ENCODE measurements at regions not wholly inside any gene's neighbourhood (a gene's known extent, or its start where the extent isn't known, plus 50 kb on each side); places are given as distances from the start of the nearest gene placed in this dataset.

DNA sequence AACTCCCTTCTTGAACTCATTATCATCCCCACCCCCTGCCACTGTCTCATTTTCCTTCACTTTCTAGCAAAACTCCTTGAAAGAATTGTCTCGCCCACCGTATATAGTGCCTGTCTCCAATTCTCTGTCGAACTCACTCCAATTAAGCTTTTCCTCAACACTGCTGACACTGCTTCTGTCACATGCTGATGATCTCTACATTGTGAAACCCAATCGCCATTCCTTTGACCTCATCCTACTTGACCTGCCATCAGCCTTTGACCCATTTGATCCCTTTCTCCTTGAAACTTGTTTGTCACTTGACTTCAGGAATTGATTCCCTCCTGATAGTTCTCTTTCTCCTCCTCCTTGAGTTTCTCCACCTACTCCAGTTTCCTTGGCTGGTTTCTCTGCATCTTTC is 54.8 kb downstream of the CCDC71L start:
- in situ Hi-C loops (cut with HindIII; ENCODE audit: low sequenced_read_pairs): no loop called here

DNA sequence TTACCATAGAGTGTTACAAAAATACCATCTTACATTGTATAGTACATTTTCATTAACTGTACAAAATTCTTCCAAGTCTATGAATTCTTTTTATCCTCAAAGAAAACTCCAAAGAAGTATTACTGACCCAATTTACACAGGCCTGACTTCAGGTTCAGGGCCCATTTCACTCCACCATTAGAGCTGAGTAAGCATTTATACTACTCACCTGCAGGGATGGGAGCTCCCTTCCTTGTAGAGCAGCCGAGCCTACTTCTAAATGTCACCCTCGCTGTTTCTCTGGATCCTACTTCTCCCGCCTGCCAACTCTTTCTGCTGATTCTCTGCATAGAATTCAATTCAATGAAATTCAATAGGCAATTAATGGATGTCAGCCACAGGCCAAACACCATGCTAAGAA is 56.0 kb downstream of the CCDC71L start:
- in situ Hi-C loops (cut with HindIII; ENCODE audit: low sequenced_read_pairs): no loop called here

DNA sequence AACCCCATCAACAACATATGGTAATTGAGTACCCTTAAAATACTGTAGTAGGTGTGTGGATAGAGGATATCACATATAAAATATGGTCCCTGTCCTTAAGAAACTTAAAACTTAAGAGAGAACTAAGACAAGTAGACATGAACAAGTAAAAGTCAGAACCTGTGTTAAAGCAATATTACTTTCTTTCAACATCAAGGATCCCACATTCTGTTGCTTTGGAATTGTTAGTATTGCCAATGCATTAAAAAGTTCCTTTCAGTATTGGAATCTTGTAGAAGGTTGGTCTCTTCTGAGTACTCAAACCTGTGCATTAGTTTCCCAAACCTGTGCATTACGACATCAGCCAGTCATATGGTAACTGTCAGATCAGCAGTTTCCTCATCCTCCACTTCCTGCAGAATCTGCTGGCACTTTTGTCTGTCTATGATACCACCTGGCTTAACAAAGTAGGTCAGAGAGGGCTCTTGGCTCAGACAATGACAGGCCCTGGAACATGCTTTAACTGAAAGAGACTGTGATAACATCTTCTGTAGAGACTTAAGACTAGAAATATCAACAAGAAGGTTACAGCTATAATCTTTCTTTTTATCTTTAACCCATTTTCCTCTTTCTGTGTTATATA is 56.5 kb downstream of the CCDC71L start:
- in situ Hi-C loops (cut with HindIII; ENCODE audit: low sequenced_read_pairs): no loop called here

DNA sequence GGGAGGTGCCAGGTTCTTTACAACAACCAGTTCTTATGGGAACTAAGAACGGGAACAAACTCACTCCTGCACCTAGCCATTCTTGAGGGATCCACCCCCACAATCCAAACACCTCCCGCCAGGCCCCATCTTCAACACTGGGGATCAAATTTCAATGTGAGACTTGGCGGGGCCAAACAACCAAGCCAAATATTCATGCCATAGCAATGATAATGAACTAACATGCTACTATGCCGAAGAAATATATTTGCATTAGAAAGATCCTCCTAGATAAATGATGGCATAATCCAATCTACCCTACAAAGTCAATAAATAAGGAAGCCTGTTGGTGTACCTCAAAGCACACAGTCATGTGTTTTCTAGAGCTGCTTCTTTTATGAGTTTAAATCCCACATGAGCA is 57.6 kb downstream of the CCDC71L start:
- in situ Hi-C loops (cut with HindIII; ENCODE audit: low sequenced_read_pairs): no loop called here

DNA sequence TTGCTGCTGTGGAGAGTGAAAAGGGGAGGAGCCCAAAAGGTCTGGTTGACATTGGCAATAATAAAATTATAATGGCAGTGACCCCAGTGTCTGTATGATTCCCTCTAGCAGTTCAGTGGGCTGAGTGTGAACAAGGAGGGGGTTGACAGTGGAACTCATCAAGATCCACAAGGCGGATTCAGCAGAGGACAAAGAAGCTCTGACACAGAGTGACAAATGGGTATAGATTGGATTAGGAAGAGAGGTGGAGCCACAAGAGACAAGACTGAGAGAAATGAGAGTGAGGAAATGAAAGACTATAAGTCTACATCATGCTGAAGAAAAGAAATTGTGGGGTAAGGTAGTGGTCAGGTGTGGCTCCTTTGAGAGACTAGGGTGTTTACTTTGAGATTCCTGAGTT is 58.9 kb downstream of the CCDC71L start:
- in situ Hi-C loops (cut with HindIII; ENCODE audit: low sequenced_read_pairs): no loop called here

DNA sequence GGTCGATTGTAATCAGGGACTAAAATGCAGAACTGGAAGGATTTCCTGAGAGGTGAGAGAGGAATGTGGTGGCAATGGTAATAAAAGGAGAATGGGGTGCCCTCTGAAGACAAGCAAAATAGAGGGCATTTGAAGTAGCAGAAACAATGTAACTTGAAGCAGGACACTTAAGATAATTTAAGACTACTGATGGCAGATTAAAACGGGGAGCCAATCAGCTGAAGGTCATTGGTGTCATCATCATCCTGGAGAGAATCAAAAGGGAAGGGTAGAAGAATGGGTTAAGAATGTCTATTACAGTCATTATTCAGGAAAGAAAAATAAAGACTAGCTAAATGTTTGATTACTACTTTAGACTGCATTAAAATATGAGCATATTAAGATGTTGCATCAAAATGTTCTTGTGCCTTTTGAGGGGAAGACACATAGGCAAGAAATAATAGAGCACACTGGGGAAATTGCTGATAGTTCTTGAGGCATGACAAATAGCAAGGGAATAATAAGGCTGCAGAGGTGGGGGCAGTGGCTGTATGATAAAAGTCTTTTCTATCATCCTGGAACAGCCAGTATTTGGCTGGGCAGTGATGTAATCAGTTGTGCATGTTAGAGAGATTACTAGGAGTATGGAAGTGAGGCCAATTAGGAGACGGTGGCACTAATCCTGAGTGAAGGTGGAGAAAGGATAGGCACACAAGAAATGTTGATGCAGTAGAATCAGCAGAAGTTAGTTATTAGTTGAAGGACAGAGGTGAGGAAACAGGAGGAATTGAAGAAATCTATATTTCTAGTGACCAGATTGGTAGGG is 60.2 kb downstream of the CCDC71L start:
- in situ Hi-C loops (cut with HindIII; ENCODE audit: low sequenced_read_pairs): no loop called here

DNA sequence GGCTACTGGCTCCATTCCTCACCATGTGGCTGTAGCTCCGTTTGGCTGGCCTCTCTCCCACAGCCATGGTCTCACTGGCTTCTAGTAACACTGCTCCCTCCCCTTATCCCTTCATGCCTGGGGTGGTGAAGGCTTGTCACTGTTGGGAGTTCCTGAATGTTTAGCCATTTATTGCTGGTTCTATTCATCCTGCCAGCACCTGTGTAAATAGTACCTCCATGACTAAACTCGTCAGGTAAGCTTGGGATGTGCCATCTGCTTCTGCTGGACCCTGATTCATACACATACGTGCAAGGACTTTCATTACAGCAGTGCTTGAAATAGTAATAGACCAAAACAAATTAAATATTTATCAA is 61.6 kb downstream of the CCDC71L start:
- in situ Hi-C loops (cut with HindIII; ENCODE audit: low sequenced_read_pairs): no loop called here

DNA sequence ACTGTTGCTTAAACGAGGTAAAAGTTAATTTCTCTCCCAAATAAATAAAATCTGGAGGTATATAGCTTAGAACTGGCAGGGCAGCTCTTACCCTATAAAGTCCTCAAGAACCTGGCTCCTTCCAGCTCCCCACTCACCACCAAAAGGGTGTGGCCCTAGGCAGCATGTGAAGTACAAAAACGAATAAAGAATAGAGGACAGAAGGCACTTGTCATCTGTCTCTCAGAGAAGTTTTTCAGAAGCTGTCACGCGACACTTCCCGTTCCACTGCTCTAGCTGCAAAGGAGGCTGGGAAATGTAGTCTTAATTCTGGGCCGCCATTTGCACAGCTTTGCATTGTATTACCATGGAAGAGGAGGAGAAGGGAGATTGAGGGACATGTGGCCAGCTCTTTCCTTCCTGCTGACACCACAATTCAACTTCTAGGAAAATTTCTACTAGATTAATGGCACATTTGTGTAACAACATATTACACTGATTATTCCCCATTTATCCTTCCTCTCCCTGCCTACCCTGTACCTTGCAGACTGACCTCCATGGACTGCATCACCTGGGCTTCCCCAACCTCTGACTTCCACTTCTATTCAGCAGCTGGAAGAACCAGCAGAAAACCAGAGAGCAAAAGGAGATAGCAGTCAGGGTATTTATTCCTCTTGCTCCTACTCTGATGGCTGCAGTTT is 62.2 kb downstream of the CCDC71L start:
- in situ Hi-C loops (cut with HindIII; ENCODE audit: low sequenced_read_pairs): no loop called here

DNA sequence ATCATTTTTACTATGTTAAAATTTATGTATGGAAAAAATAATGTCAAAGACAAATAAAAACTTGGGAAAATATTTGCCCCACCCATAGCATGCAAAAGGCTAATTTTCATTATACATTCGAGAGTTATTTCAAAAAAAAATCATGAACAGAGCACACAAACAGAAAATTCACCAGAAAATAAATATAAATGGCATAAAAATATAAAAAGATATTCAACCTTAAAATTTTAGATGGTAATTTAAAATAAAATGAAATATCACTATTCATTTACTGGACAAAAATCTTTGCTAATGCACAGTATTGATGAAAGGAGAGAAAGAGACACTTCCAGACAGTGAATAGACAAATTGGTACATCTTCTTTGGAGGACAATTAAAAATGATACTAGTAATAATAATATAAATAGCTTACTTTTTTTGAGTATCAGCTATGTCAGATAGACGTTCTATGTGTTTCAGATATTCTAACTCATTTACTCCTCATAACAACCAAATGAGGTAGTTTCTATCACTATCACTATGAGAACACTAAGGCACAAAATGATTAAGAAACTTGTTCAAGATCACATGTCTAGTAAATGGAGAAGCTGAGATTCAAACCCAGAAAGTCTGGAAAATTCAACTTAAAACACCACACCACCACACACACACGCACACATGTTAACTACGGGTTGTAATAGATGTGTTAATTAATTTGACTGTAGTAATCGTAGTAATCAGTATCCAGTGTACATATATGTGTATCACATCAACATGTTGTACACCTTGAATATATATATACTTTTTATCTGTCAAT is 63.0 kb downstream of the CCDC71L start:
- in situ Hi-C loops (cut with HindIII; ENCODE audit: low sequenced_read_pairs): no loop called here

DNA sequence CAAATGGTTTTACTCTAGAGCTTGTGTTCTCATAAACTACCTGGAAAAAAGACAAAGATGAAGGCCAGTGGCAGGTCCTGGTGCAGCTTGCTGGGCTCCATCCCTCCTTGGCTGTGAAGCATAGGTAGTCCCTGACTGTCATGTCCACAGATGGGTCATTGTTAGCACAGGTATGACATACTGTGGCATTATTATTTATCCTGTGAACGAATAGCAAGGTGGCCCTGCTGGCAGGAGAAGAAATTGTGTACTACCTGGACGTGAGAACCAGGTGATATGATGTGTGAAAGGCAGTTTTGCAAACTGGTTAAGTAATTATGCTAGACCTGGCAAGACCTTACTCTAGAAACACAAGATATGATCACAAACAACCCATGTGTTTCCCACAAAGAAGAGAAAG is 63.9 kb downstream of the CCDC71L start:
- in situ Hi-C loops (cut with HindIII; ENCODE audit: low sequenced_read_pairs): no loop called here

DNA sequence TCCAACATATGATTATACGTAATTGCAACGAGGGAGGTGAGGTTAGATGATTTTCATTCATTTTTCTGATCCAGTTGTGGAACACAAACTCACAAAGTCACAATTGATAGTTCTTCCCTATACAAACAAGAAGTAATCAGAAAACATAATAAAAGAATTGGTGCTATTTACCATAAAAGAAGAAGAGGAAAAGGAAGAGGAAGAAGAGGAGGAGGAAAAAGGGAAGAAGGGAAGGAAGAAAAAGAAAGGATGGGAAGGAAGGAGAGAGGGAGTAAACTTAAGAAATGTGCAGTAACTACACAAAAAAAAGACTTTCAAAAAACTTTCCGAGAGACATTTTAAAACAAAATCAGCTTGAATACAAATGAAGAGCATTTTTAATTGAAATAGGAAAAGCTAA is 65.0 kb downstream of the CCDC71L start:
- in situ Hi-C loops (cut with HindIII; ENCODE audit: low sequenced_read_pairs): no loop called here

DNA sequence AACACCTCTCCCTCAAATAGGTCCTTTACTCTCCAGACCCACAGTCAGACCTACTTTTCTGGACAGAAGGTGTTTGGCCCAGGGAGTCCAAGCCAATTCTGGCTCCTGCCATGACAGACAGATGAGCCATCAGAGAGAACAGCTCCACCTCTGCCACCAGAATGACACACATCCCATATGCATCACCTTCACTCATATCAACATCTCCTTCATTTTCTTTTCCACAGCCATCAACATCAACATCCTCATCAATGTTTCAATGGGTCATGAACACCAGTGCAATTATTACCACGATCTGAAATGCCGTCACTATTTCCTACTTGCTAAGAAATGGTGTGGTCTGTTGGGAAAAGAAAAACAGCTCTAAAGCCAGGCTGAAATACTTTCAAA is 67.9 kb downstream of the CCDC71L start:
- in situ Hi-C loops (cut with HindIII; ENCODE audit: low sequenced_read_pairs): no loop called here

DNA sequence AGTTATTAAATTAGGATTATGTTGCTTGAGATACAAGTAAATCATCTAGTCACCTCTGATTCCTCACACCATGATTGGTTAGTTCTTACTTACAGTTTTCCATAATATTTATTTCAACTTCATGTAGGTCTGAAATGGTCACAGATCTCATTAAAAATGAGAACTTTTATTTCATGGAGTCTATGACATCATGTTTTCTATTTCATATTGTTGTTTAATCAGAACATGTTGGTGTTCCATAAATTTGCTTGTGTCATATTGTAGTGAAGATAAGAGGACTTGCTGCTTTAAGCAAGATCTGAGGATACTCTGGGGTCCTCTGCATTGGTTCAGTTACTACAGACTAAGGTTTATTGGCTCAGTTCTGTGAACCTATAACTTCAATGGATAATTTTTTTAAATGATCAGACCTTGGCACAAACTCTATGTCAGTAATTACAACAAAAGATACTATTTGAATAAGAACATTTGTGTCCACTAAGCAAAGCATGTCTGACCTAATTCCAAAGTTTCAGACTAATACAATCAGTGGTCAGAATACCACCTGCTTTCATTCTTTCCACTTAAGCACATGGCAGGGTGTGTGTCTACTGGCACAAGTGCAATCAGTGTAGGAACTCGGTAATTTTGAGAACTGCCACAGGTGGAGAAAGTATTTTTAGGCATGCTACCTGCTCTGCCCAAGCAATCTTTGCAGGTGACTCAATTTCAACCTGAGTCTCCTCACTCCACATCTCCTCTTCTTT is 68.5 kb downstream of the CCDC71L start:
- in situ Hi-C loops (cut with HindIII; ENCODE audit: low sequenced_read_pairs): no loop called here

DNA sequence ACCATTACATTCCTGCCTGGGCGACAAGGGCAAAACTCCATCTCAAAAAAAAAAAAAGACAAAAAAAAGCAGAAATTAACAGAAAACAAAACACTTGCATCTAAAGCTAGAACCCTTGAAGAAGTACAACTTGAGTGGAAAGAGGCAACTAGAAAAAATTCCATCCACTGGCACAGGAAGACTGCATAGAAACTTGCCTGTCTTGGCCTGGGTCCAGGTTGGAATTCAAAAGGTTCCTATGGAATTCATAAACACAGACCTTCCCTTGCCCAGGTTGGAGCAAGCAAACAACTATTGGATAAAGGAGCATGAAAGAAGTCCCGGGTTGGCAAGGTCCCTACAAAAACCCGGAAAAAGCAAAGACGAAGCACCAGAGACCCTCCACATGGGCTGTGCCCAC is 69.8 kb downstream of the CCDC71L start:
- in situ Hi-C loops (cut with HindIII; ENCODE audit: low sequenced_read_pairs): no loop called here

DNA sequence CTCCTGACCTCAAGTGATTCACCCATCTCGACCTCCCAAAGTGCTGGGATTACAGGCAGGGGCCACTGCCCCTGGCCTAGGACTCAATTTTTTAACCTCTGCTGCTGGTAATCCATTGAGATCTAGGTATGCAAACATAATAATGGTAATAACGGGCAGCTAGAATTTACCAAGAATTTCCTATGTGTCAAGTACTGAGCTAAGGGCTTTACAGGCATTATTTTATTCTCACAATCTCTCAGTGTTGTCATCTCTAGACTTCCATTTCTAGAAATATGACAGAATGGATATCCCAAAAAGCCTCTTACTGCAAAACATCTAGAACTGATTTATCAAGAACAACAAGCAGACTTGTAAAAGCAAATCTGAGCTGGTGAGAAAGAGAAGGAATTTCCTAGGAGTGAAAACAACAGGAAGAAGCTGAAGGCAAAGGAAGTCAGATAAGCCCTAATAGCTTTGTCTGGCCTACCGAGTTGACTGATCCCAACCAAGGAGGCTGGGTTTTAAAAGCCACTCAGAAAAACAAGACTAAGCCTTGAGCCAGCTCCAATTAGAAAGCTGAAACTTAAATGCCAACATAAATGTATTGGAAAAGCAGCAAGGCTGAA is 70.6 kb downstream of the CCDC71L start:
- in situ Hi-C loops (cut with HindIII; ENCODE audit: low sequenced_read_pairs): no loop called here

DNA sequence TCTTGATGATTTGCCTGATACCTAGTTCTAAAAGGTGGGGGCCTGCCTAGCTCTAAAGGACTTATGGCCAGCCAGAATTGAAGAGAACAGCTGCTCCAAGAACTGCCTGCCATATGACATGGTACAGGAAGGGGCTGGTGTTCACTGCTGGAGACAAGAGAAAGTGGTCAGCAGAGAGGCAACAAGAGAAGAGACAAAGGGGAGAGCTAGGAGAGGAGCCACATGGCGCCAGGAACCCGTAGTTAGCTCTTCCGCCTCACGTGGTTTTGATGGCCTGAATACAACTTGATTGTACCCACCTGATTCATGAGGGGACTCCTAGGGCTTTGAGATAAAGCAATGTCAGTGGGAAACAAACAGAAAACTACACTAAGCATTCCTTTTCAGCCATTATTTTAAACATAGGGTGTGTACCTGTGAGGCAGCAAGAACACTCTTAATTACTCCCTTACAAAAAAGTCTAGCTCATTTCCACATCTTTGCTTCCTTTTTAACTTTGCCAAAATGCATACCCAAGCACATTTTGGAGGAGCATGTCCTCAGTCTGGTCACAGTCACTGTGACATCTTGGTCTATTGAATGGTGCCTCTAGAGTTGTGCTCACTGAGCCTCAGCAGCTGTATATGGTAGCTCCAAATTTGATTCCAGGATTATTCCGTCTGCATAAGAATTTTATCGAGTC is 71.6 kb downstream of the CCDC71L start:
- in situ Hi-C loops (cut with HindIII; ENCODE audit: low sequenced_read_pairs): no loop called here

DNA sequence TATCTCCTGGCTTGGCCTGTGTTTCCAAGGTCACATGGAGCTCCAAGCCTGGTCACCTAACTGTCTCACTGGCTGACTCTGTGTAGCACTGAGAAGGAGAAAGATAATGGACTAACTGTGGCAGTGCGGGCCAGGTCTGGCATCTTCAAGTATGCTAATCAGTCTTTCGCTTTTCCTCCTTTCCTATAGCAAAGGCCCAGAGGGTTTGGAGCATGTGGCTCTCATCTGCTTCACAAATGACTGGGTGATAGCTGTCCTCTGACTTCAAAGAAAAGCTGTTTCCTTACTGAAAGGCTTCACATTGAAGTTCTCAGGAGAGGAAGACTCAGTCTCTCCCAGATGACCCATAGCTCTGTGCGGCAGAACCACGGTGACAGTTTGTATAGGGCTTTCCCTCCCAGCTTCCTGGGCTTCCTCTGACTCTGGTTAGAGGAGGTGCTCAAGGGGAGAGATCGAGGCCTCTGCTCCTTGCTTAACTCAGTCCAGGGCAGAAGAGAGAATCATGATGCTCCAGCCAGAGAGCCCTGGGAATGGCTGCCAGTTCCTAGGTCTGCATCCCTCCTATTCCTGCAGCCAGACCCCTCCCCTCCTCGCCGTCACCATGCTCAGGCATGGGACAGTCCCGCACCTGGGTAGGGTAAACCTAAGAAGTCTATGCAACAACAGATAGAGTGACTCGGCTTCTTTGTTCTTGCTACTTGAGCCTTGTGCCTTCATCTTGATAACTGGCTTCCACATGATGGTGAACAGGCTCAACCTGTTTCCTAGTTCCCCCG is 72.3 kb downstream of the CCDC71L start:
- in situ Hi-C loops (cut with HindIII; ENCODE audit: low sequenced_read_pairs): no loop called here

DNA sequence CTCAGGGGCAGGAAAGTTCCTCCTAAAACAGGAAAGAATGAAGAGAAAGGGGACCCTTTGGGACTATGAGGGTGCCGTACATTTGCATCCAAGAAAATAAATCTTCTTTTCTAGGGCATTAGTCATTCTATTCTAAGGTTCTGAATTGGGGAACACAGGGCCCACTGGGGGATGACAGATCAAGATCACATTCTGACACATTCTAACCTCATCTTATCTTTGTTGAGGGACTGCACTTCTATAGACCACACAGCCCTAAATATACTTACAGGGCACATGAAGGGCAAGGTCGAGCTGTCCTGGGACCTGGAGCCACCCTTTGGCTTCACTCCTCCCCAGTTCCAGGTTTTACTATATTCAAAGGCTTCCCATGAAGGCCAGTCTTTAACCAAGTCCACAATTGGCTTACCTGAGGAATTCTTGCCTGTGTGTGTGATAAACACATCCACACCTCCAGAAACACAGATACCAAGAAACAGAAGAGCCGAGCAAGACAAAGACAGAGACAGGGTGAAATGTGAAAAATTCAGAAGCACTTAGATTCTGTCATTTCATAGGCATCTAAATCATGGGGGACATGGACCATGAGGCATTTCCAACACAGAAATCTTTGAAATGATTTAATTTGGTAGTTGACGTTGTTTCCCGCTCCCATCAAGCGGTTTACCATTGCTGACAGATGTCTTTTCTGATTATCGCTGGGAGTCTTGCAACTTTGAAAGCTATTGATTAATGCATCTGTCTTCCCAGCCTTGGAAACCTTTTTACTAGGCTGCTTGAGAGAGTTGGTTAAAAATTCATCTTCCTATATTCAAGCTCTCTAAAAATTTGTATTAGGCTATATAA is 75.8 kb downstream of the CCDC71L start:
- in situ Hi-C loops (cut with HindIII; ENCODE audit: low sequenced_read_pairs): no loop called here

All from DLD1 (cell line).